Upper lobe of left lung (tissue), 6 donors: ENCODE measurements at regions not wholly inside any gene's neighbourhood (a gene's known extent, or its start where the extent isn't known, plus 50 kb on each side); places are given as distances from the start of the nearest gene placed in this dataset.

Source experiments
- ATAC-seq, 2 donors: fragments of 200-7000 bp; cut with Tn5 transposase; one replicate each; pipeline ENCODE4 v1.9.1; 2022; ENCODE audit warnings: mild to moderate bottlenecking in 2 of 2, moderate library complexity in 2 of 2; ENCODE audit not compliant: low FRiP score in 2 of 2
- DNase-seq, 2 donors: peaks; one replicate each; pipeline ENCODE4 v3.0.0-alpha.2; 2019 to 2020
- H3K27ac ChIP-seq, 4 donors: fragments of 200-600 bp; sonication (generic); one replicate each; pipeline ENCODE4 v1.5.1; 2016 to 2019
- H3K27me3 ChIP-seq, 4 donors: fragments of 200-600 bp; sonication (generic); one replicate each; pipeline ENCODE4 v1.5.1; 2017 to 2019
- H3K36me3 ChIP-seq, 4 donors: fragments of 200-600 bp; sonication (generic); one replicate each; pipeline ENCODE4 v1.5.1; 2016 to 2019
- H3K4me1 ChIP-seq, 4 donors: fragments of 200-600 bp; sonication (generic); one replicate each; pipeline ENCODE4 v1.5.1; 2018 to 2019
- H3K4me3 ChIP-seq, 4 donors: fragments of 200-600 bp; sonication (generic); one replicate each; pipeline ENCODE4 v1.5.1; 2017 to 2019; ENCODE audit warnings: mild to moderate bottlenecking in 2 of 4, moderate library complexity in 1 of 4
- H3K9me3 ChIP-seq, 4 donors: fragments of 200-600 bp; sonication (generic); one replicate each; pipeline ENCODE4 v1.5.1; 2018 to 2019
- CTCF ChIP-seq, 6 experiments: fragments of 450-650 bp in 4 of 6; fragments of 200-600 bp in 2 of 6; sonication (generic) in 2 of 6; IDR thresholded peaks; one replicate each; pipeline ENCODE4 v1.5.1; 2016 to 2019; ENCODE audit warnings: antibody characterized with exemption in 6 of 6
- EP300 ChIP-seq, 4 donors: sonication (generic); formaldehyde crosslinking; IDR thresholded peaks; one replicate each; pipeline ENCODE4 v1.5.1; 2017; ENCODE audit warnings: antibody characterized with exemption in 4 of 4, control low read depth in 2 of 4
- POLR2A ChIP-seq, 4 donors: fragments of 450-650 bp; IDR thresholded peaks; one replicate each; pipeline ENCODE4 v1.5.1; 2016 to 2017; ENCODE audit warnings: antibody characterized with exemption in 4 of 4, mild to moderate bottlenecking in 2 of 4
- POLR2AphosphoS5 ChIP-seq, 2 donors: sonication (generic); formaldehyde crosslinking; IDR thresholded peaks; one replicate each; pipeline ENCODE4 v1.5.1; 2017; ENCODE audit warnings: antibody characterized with exemption in 2 of 2
- WGBS, 2 donors: methylation state at CpG; one replicate each; pipeline ENCODE4 v1.1.5; 2017 to 2018; 5-methylcytosine and 5-hydroxymethylcytosine counted together
- donor health status: DM: no; HTN: no; CAD: no; lungs with moderate emphysema.
- donor health status: DM: no; HTN: yes; CAD: no; lungs with severe emphysema.

GRCh38 chr18:77980275-77980674 lies 730.6 kb downstream of the GALR1 start:
- H3K36me3 ChIP-seq: no peaks in the 10 kb centered on the region
- TF ChIP-seq POLR2AphosphoS5 (IDR thresholded peaks at IDR 0.05) (no peak), POLR2A (IDR thresholded peaks at IDR 0.05) (no peak)
- ATAC-seq (no peak), DNase-seq (peak in 1 of 2 donors; percentile 59)
- no peaks in the 10 kb centered on the region for H3K9me3 ChIP-seq
- H3K4me3 ChIP-seq: no peak overlapping the region
- H3K27me3 ChIP-seq: no peaks in the 10 kb centered on the region
- WGBS, 2 donors: 85 to 87% methylated on average over 10 of the region's 10 CpGs
- no peaks in the 10 kb centered on the region for H3K4me1 ChIP-seq
- no peak overlapping the region for H3K27ac ChIP-seq

DNA sequence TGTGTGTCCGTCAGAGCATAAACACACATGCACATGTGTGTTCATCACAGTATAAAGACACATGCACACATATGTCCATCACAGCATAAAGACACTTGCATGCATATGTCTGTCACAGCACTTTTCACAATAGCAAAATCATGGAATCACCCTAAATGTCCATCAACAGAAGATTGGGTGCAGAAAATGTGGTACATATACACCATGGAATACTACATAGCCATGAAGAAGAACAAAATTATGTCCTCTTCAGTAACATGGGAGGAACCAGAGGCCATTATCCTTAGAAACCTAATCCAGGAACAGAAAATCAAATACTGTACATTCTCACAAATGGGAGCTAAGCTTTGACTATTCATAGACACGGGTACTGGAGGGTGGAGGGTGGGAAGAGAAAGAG lies 732.2 kb downstream of the GALR1 start:
- Histone ChIP-seq H3K27me3 (no peaks in the 10 kb centered on the region), H3K27ac (no peak overlapping the region), H3K4me3 (no peak overlapping the region), H3K9me3 (no peaks in the 10 kb centered on the region), H3K36me3 (no peaks in the 10 kb centered on the region), H3K4me1 (no peaks in the 10 kb centered on the region)
- DNase-seq: no peak
- TF ChIP-seq CTCF (IDR thresholded peaks at IDR 0.05) (no peak), EP300 (IDR thresholded peaks at IDR 0.05) (no peak), POLR2AphosphoS5 (IDR thresholded peaks at IDR 0.05) (no peak), POLR2A (IDR thresholded peaks at IDR 0.05) (no peak)
- ATAC-seq: no peak
- 97 to 98% methylated on average over 2 of the region's 2 CpGs for WGBS, 2 donors

DNA sequence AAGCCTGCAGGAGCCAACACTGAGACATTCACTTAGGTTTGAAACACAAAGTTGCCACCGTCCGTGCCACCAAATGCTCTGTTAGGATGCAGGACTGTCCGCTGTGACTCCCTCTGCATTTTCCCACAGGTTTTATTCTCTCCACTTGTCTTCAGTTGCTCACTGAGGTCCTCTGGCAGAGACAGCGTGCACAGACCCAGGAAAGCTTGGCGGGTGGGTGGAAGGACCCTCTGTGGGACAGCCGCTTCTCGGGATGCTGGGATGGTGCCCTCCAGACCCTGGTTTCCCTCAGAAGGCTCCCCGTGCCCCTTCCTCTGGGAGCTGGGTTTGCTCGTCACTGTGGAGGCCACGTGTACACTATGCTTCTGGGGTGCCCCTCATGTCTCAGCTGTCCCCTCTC lies 733.6 kb downstream of the GALR1 start:
- WGBS, 2 donors: 84 to 91% methylated on average over 10 of the region's 10 CpGs
- no peak for ATAC-seq
- no peak for DNase-seq

DNA sequence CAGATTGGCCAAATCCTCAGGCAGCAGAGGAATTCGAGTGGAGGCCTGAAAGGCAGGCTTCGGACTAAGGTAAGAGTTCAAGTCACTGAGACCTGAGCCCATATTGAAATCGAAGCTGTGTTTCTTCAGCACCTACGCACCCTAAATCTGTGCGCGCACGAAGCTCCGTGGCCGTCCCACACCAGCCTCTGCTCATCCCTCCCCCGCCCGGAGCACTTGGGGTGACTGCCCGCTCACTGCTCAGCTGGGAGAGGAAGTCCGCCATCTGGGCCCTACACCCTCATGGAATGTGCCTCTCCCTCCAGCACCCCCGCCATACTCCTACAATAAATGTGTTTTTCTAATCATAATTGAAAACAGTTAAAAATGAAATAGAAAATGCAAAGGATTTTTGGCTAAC lies 734.5 kb downstream of the GALR1 start:
- Histone ChIP-seq H3K9me3 (no peaks in the 10 kb centered on the region), H3K36me3 (no peaks in the 10 kb centered on the region), H3K4me3 (no peak overlapping the region), H3K27ac (no peak overlapping the region), H3K4me1 (no peaks in the 10 kb centered on the region), H3K27me3 (no peaks in the 10 kb centered on the region)
- TF ChIP-seq POLR2AphosphoS5 (IDR thresholded peaks at IDR 0.05) (no peak), EP300 (IDR thresholded peaks at IDR 0.05) (no peak), POLR2A (IDR thresholded peaks at IDR 0.05) (no peak), CTCF (IDR thresholded peaks at IDR 0.05) (no peak)
- no peak for DNase-seq
- ATAC-seq: no peak
- WGBS, 2 donors: 87 to 90% methylated on average over 13 to 14 of the region's 14 CpGs

More for the DNA sequence above, 733.6 kb downstream of the GALR1 start:
- Histone ChIP-seq H3K27me3 (no peaks in the 10 kb centered on the region), H3K36me3 (no peaks in the 10 kb centered on the region), H3K4me1 (no peaks in the 10 kb centered on the region), H3K27ac (no peak overlapping the region), H3K4me3 (no peak overlapping the region), H3K9me3 (no peaks in the 10 kb centered on the region)
- TF ChIP-seq POLR2AphosphoS5 (IDR thresholded peaks at IDR 0.05) (no peak), CTCF (IDR thresholded peaks at IDR 0.05) (no peak), POLR2A (IDR thresholded peaks at IDR 0.05) (no peak), EP300 (IDR thresholded peaks at IDR 0.05) (no peak)

GRCh38 chr18:77984833-77985232 lies 735.2 kb downstream of the GALR1 start:
- Histone ChIP-seq H3K27me3 (no peaks in the 10 kb centered on the region), H3K27ac (no peak overlapping the region), H3K9me3 (no peaks in the 10 kb centered on the region), H3K4me1 (no peaks in the 10 kb centered on the region), H3K36me3 (no peaks in the 10 kb centered on the region), H3K4me3 (no peak overlapping the region)
- DNase-seq (no peak), ATAC-seq (no peak)
- TF ChIP-seq EP300 (IDR thresholded peaks at IDR 0.05) (no peak), POLR2AphosphoS5 (IDR thresholded peaks at IDR 0.05) (no peak), CTCF (IDR thresholded peaks at IDR 0.05) (no peak), POLR2A (IDR thresholded peaks at IDR 0.05) (no peak)
- WGBS, 2 donors: 90 to 98% methylated on average over 8 of the region's 8 CpGs
